Inflammatory macrophage (primary cell): ENCODE measurements at regions not wholly inside any gene's neighbourhood (a gene's known extent, or its start where the extent isn't known, plus 50 kb on each side); places are given as distances from the start of the nearest gene placed in this dataset.
"Not testable (repeated sequence)": the region's sequence is repeated elsewhere in the genome, so short reads cannot be mapped to it uniquely, and the experiment has no call there.

Experiments
- DNase-seq, 2 donors: peaks; one replicate each; pipeline ENCODE4 v3.0.0-alpha.2; 2020 to 2022

DNA sequence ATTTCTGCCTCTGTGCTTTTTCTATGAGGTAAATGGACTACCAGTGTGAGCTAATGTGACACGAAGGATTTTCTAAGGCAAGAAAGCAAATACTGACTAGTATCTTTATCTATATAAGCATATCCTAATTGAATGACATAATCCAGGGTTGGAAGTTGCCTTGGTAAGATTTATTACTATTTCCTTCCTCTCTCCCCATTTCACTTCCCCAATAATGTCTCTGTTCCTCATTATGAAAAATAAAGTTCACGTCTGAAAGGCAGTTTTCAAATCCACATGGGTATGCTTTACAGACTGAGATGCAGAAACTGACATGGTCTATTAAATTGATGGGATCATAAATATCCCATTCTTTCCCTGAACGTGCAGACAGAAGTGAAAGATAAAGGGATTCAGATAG is 86.0 kb downstream of the DTWD1 start:
- DNase-seq: peak; percentile 44 to 91

DNA sequence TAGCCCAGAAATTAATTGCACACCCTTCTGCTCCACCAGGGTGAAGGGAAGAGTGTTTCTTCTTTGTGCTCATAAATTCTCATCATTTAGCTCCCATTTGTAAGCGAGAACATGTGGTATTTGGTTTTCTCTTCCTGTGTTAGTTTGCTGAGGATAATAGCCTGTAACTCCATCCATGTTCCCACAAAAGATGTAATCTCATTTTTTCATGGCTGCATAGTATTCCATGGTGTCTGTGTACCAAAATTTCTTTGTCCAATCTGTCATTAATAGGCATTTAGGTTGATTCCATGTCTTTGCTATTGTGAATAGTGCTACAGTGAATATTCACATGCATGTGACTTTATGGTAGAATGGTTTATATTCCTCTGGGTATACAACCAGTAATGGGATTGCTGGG is 86.8 kb downstream of the DTWD1 start:
- DNase-seq: no peak

DNA sequence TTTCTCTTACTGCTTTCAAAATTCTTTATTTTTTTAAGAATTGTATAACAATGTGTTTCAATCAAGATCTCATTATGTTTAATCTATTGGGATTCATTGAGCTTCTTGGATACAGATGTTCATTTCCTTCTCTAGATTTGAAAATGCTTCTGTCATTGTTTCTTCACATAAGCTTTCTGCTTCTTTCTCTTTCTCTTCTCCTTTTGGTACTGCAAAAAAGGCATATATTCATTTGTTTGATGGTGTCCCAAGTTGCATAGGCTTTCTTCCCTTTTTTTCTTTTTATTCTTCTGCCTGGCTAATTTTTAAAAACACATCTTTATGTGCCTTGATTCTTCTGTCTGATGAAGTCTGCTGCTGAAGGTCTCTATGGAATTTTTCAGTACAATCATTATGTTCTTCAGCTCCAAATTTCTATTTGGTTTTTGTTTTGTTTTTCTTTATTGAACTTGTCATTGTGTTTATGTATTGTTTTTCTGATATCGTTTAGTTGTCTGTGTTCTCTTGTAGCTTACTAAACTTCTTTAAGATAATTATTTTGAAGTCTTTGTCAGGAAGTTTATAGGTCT is 88.9 kb downstream of the DTWD1 start:
- peak in 1 of 2 donors; percentile 51 for DNase-seq

DNA sequence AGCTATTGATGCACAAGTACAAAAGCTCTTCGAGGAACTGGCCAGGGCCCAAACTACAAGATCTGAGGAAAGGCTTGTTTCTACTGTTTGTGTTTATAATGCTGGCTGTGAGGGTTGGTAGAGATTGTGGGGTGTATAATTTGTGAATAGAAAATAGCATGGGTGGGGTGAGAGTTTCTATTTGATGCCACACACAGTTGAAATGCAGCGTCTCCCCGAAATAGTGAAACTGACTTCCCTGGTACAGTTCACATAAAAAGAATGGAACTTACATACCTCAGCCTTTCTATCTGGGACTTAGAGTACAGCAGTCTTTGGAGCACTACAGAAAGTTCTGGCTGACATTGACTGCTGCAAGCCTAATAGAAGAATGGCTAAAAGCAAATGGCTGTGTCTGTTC is 91.3 kb downstream of the DTWD1 start:
- no peak for DNase-seq

DNA sequence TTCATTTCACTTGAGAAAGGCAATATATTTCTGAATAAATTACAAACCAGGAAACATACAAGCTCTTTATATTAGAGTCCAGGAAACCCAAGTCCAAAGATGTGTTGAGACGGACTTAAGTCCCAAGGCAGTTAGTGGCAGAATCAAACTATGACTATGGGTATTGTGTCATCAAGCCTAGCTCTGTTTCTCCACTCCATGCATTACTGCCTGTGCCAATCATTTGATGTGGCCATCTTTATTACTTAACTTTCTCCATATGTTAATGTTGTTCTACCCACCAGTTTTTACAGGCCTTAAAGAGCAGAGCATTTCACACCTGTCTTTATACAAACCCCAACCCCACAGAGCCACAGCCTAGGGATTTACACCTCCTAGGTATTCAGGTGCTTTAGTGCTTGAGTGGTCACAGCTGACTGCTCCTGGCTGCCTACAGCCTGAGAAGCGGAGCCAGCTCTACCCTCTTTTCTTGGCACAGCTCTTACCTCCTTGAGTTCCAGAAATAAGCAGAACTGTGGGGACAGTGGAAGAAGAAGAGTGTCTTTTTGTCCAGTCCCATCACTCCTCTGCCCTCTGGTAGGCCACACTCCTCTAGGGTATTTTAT is 92.1 kb downstream of the DTWD1 start:
- DNase-seq: peak; percentile 33 to 68

DNA sequence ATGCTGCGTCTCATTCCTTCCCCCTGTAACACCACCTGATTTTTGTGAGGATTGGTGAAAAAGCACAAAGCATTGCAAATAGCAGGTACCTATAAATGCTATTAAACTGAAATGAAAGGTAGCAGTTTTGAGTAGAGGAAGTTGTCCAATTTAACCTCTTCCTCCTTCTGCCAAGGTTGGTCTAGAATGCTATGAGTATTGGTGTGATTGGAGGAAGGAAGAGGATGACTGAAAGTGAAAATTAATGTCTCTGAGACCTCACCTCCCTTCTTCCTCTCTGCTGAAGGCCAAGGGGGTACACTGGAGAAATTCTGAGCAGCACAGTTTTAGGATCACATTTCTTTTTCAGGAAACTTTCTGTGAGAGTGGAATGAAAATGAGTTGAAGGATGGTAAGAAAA is 94.4 kb downstream of the DTWD1 start:
- no peak for DNase-seq

DNA sequence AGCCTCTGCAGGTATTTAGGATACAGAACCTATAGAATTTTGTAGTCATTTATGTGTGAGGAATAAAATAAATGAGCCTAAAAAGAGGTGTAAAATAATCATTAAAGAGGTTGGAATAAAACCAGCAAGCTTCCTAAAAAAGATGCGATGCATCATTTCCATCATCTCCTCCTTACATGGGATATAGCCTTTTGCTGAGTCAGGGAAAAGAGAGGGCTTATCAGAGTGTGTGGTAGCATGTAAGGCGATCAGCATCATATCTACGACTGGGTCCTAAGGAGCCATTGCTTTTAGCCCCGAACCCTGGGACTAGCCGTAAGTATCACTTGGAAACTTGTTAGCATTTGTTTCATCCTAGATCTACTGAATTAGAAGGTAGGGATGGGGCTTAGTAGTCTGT is 94.9 kb downstream of the DTWD1 start:
- no peak for DNase-seq

DNA sequence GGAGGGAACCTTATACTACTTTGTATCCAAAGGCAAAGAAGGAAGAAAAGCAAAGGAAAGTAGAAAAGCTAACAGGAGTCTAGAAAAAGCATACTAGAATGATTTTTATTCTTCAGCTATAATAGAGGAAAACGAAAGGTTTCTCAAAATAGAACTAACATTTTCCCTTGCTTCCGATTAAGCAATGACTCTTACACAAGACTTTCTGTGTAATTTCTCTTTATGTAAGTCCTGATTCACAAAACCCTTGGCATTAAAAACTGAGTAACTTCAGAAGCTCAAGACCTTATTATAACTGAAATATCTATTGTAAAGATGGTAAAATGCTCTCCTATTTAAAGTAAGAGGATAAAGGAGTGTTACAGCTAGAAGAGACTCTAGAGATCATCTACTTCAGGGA is 97.4 kb downstream of the DTWD1 start:
- peak; percentile 49 to 93 for DNase-seq

DNA sequence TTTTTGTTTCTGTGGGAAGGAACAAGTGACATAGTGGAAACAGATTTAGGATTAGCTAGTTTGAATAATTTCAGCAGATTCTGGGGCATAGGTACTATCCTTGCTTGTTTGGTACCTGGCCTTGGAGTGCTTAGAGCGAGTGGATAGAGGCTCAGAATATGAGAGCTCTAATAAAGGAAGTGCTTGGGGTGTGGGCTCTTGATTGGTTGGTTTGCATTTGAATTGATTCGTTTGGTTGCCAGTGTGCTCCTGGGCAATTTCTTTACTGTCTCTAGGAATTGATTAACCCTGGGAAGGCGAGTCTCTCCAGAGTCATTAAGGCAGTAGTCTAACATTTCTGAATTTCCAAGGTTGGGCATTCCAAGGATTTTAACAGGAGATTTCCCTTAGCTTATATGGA is 98.0 kb downstream of the DTWD1 start:
- DNase-seq: no peak

DNA sequence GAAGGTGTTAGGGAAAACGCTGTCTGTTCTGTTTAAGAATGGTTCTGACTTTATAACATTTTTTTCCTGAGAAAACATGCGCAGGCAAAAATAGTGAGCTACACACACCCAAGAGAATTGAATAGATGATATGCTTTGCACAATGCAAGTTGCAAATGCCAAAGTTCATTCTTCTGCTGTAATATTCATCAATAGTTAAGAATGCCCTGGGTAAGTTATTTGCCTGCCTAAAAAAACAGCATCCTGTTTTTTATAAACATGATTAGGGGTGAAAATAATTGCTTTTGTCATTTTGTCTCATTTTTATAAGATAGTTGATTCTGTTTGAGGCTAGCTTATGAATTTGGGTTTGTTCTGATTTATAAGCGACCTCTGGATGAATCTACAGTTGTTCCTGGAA is 99.4 kb downstream of the DTWD1 start:
- DNase-seq: no peak

DNA sequence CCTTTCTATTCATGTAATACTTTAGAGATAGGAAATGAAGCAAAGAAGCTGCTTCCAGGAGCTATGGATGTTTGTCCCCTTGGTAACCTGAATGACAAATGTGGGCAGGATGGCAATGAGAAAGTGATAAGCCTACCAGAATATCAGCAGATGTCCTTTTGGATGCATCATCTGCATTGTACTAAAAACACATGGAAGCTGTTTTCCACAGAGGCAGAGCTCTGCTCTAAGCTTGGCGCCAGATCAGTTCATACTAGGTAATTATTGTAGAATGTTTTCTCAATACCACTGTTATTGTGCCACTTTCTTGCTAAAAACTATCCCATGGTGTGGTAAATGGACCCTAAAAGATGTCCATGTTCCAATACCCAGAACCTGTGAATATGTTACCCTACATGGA is 100.2 kb downstream of the DTWD1 start:
- DNase-seq: no peak

DNA sequence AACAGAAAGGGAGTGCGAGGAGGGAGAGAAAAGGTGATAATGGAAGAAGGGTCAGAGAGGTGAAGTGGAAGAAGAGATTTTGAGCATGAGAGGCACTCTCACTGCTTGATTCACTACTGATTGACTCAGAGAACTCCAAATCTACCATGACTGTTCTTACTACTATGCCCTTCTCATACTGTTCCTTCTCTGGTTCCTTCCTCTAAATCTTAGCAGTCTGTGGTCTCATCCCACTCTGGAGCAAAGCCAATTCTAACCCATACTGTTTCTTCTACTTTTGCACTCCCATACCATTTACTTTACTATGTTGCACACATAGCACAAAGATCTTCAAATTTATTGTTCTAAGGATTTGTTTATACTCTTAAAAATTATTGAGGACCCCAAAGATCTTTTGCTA is 100.8 kb downstream of the DTWD1 start:
- peak; percentile 9 to 23 for DNase-seq

DNA sequence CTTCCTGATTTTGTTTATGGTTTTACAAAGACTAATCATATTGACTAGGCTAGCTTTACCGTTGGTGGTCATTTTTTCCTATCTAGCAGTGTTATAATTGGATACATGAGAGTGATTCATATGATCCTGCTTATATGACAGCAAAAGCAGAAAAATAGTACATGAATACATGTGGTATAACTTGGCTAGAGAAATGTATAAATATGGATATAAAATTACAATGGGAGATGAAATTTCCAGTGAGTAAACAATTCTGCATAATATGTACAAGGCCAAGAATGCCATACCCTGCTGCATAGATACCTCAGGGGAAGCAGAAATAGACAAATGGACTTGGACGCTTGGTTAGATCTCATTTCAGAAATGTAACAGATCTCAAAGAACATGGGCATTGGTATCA is 103.1 kb downstream of the DTWD1 start:
- DNase-seq: no peak

DNA sequence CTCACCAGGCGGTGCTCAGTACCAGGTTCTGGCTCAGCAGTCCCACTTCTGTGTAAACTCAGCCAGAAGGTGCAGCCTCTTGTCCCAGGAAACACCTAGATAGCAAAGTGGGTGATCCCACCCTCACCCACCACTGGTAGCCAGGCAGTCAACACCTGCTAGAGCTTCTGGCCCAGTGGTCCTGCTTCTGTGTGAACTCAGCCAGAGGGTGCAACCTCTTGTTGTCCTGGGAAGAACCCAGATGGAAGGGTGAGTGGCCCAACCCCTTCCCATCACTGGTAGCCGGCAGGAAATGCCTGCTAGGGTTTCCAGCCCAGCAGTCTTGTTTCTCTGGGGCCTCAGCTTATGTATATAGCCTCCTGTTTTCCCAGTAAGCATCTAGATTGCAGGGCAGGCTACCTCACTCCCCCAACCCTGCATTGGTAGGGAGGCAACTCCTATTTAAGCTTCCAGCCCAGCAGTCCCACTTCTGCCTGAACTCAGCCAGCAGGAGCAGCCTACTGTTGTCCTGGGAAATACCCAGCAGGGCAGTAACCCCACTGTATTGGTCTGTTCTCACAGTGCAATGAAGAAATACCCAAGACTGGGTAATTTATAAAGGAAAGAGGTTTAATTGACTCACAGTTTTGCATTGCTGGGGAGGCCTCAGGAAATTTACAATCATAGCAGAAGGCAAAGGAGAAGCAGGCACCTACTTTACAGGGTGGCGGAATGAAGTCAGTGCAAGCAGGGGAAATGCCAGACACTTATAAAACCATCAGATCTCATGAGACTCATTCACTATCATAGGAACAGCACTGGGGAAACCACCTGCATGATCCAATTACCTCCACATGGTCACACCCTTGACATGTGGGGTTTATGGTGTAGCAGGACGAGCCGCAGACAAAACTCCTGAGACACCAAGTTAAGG is 110.6 kb downstream of the DTWD1 start:
- DNase-seq: no peak

DNA sequence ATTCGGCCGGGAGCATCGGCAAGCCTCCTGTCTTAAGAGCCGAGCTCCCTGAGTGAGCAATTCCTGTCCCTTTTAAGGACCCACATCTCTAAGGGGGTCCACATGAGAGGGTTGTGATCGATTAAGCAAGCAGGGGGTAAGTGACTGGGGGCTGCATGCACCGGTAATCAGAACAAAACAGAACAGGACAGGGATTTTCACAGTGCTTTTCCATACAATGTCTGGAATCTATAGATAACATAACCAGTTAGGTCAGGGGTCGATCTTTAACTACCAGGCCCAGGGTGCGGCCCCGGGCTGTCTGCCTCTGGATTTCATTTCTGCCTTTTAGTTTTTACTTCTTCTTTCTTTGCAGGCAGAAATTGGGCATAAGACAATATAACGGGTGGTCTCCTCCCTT is 111.3 kb downstream of the DTWD1 start:
- not testable (repeated sequence) for DNase-seq

DNA sequence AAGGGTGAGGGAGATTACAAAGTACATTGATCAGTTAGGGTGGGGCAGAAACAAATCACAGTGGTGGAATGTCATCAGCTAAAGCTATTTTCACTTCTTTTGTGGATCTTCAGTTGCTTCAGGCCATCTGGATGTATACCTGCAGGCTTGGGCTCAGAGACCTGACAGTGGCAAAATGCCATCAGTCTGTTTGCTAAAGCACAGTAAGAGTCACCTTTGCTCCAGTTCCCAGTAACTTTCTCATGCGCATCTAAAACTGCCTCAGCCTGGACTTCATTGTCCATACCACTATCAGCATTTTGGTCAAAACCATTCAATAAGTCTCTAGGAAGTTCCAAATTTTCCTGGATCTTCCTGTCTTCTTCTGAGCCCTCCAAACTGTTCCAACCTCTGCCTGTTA is 113.2 kb downstream of the DTWD1 start:
- not testable (repeated sequence) for DNase-seq

DNA sequence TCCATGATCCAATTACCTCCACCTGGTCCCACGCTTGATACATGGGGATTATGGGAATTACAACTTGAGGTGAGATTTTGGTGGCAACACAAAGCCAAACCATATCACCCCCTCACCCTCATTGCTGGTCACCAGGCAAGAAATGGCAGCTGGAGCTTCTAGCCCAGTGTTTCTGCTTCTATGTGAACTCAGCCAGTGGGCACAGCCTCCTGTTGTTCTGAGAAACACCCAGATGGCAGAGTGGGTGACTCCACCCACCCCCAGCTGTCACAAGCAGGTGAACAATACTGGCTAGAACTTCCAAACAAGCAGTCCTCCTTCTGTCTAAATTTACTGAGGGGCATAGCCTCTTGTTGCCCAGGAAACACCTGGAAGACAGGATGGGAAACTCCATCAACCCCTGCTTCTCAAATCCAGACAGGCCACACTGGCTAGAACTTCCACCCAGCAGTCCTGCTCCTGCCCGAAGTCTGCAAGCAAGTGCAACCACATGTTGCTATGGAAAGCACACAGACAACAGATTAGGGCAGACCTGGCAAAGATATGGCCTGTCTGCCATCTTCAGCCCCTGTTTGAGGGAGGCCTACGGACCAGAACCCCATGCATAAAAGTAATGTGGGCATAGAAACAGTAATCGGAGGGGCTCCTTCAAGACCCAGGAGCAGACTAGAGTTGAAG is 114.1 kb downstream of the DTWD1 start:
- no peak for DNase-seq

DNA sequence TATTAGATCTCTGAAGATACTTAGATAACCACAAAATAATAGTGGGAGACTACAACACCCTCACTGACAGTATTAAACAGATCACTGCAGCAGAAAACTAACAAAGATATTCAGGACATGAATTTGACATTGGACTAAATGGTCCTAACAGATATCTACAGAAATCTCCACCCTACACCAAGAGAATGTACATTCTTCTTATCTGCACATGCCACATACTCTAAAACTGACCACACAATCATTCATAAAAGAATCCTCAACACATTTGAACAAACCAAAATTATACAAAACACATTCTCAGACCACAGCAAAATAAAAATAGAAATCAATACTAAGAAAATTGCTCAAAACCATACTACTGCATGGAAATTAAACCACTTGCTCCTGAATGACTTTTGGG is 116.3 kb downstream of the DTWD1 start:
- no peak for DNase-seq

DNA sequence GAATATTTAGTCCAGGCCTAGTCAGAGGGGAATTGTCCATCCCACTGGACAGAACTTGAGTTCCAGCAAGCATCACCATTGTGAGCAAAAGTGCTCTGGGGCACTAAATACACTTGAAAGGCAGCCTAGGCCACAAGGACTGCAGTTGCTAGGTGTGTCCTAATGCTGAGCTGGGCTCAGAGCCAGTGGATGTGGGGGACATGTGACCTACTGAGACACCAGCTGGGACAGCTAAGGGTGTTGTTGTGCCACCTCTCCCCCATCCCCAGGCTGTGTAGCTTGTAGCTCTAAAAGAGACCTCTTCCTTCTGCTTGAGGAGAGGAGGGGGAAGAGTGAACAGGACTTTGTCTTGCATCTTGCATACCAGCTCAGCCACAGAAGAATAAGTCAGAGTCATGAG is 120.9 kb downstream of the DTWD1 start:
- no peak for DNase-seq

DNA sequence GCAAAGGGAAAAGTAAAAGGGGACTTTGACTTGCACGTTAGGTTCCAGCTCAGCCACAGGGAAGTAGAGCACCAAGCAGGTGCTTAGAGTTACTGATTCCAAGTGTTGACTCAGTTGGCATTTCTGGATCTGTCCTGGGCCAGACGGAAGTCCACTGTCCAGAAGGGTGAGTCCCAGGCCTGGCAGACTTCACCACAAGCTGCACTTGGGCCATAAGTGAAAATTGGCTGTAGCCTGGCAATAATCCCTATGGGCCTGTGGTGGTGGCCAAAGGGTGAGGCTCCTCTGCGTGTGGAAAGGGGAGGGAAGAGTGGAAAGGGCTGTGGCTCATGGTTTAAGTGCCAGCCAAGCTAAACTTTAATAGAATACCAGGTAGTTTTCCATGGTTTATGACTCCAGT is 121.5 kb downstream of the DTWD1 start:
- no peak for DNase-seq

DNA sequence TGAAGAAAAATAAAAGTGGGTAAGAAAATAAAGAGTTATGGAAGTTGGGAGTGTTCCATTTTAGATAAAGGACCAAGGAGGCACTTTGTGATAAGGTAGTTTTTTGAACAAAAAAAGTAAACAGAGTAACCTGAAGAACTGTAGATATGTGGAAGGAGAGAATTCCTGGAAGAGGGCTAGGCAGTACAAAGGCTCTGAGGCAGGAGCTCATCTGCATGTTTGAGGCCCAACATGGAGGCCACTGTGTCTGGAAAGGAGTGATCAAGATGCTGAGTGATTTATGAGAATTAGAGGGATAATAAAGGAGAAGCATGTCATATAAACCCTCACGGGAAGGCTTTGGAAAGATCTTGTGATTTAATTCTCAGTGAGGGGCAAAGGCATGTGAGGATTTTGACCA is 126.5 kb downstream of the DTWD1 start:
- no peak for DNase-seq

DNA sequence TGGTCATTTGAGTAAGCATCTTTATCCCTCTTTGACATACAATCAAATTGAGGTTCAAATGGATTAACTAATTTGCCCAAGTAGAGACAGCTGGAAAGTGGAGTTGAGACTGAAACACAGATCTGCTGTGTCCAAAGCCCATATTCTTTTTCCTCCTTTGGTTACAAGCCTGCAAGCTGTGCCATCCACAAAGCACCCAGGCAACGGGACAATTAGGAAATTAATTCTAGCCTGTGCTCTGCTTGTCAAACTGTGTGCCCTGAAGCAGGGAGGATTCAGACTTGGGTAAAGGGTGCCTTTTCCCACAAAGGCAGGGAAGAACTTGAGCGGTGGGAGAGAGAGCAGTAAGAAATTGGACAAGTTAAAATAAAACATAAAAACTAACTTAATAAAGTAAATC is 127.9 kb downstream of the DTWD1 start:
- no peak for DNase-seq

DNA sequence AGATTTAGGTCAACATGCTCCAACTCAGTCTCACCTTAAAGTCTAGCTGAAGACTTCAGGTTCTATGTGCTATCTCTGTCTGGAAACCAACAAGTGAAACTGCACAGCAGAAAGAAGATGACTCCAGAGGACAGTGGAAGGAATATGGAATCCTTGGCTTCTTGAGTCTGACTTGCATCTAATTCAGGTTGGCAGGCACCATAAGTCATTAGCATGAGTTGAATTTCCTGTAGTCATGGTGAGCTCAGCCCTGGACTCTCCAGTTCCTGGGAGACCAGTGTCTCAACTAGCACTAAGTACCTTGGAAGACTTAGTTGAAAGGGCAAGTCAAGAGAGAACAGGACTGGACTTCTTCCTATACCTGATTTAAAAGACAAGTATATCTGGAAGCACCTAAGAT is 129.7 kb downstream of the DTWD1 start:
- DNase-seq: no peak

DNA sequence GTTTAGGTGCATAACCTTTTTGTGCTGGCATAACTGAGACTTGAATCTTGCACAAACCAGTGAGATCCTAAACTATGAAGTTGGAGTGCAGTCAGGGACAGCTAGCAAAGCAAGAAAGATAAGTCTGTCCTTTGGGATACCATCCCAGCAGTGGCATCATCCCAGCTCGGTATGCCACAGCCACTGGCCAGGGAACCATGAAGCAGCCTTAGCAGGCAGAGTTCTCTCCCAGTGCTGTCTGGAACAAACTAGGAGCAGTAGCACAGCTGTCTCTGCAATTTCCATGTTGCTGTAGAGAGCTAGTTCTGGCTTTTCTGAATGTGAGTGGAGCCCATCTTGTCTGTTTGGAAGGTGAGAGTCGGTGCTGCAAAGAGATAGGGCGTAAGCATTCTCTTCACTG is 130.3 kb downstream of the DTWD1 start:
- DNase-seq: no peak
